ENCODE measurements at regions not wholly inside any gene's neighbourhood (a gene's known extent, or its start where the extent isn't known, plus 50 kb on each side); places are given as distances from the start of the nearest gene placed in this dataset.

GRCh38 chr7:84879570-84880325 is 307.1 kb downstream of the SEMA3D start:
- no peaks in the 10 kb centered on the region for H3K27me3 ChIP-seq
- no peaks in the 10 kb centered on the region for H3K4me1 ChIP-seq
- peaks cover 0 to 6% (median 0%) of the 10 kb centered on the region in 4 donors for H3K9me3 ChIP-seq
- no peak overlapping the region for H3K4me3 ChIP-seq
- TF ChIP-seq POLR2A (IDR thresholded peaks at IDR 0.05) (no peak), EP300 (IDR thresholded peaks at IDR 0.05) (no peak), CTCF (IDR thresholded peaks at IDR 0.05) (no peak)
- no peaks in the 10 kb centered on the region for H3K36me3 ChIP-seq
- 82 to 83% methylated on average over 3 of the region's 3 CpGs for WGBS, 2 donors
- no peak for DNase-seq (ENCODE audit: low spot score in 2 of 2)
- no peak overlapping the region for H3K27ac ChIP-seq

- Histone ChIP-seq H3K9me3 (peaks cover 0 to 6% (median 0%) of the 10 kb centered on the region in 4 donors), H3K4me1 (no peaks in the 10 kb centered on the region), H3K27ac (no peak overlapping the region), H3K36me3 (no peaks in the 10 kb centered on the region), H3K27me3 (no peaks in the 10 kb centered on the region), H3K4me3 (no peak overlapping the region)
- 96 to 100% methylated on average over 1 of the region's 1 CpG for WGBS, 2 donors
- no peak for DNase-seq (ENCODE audit: low spot score in 2 of 2)
- no peak for TF ChIP-seq CTCF (IDR thresholded peaks at IDR 0.05)
- TF ChIP-seq EP300 (IDR thresholded peaks at IDR 0.05): no peak
- TF ChIP-seq POLR2A (IDR thresholded peaks at IDR 0.05): no peak
Observed at GRCh38 chr7:84877943-84878570, 308.8 kb downstream of the SEMA3D start.

GRCh38 chr7:84876061-84876821 is 310.6 kb downstream of the SEMA3D start:
- Histone ChIP-seq H3K27me3 (no peaks in the 10 kb centered on the region), H3K36me3 (no peaks in the 10 kb centered on the region), H3K9me3 (peaks cover 0 to 6% (median 0%) of the 10 kb centered on the region in 4 donors), H3K27ac (no peak overlapping the region), H3K4me1 (no peaks in the 10 kb centered on the region), H3K4me3 (no peak overlapping the region)
- TF ChIP-seq EP300 (IDR thresholded peaks at IDR 0.05): no peak
- no peak for TF ChIP-seq POLR2A (IDR thresholded peaks at IDR 0.05)
- no peak for TF ChIP-seq CTCF (IDR thresholded peaks at IDR 0.05)
- DNase-seq (ENCODE audit: low spot score in 2 of 2): no peak
- 97 to 99% methylated on average over 16 of the region's 16 CpGs for WGBS, 2 donors

GRCh38 chr7:84865560-84865959 is 321.3 kb downstream of the SEMA3D start:
- Histone ChIP-seq H3K4me1 (no peaks in the 10 kb centered on the region), H3K9me3 (peaks cover 0 to 3% (median 0%) of the 10 kb centered on the region in 4 donors), H3K4me3 (no peak overlapping the region), H3K27me3 (no peaks in the 10 kb centered on the region), H3K36me3 (no peaks in the 10 kb centered on the region), H3K27ac (no peak overlapping the region)
- no peak for DNase-seq (ENCODE audit: low spot score in 2 of 2)
- no peak for TF ChIP-seq POLR2A (IDR thresholded peaks at IDR 0.05)
- no peak for TF ChIP-seq EP300 (IDR thresholded peaks at IDR 0.05)
- TF ChIP-seq CTCF (IDR thresholded peaks at IDR 0.05): no peak
- 93 to 100% methylated on average over 1 of the region's 1 CpG for WGBS, 2 donors

- TF ChIP-seq POLR2A (IDR thresholded peaks at IDR 0.05) (no peak), EP300 (IDR thresholded peaks at IDR 0.05) (no peak), CTCF (IDR thresholded peaks at IDR 0.05) (no peak)
- no peak for DNase-seq (ENCODE audit: low spot score in 2 of 2)
- H3K27me3 ChIP-seq: no peaks in the 10 kb centered on the region
- H3K4me3 ChIP-seq: no peak overlapping the region
- 86 to 91% methylated on average over 3 of the region's 3 CpGs for WGBS, 2 donors
- no peaks in the 10 kb centered on the region for H3K4me1 ChIP-seq
- H3K27ac ChIP-seq: no peak overlapping the region
- peaks cover 0 to 3% (median 0%) of the 10 kb centered on the region in 4 donors for H3K9me3 ChIP-seq
- H3K36me3 ChIP-seq: no peaks in the 10 kb centered on the region
Observed at GRCh38 chr7:84857336-84857735, 329.5 kb downstream of the SEMA3D start.

All from tibial nerve (tissue), 4 donors.